HCT116 (cell line): ENCODE measurements at regions not wholly inside any gene's neighbourhood (a gene's known extent, or its start where the extent isn't known, plus 50 kb on each side); places are given as distances from the start of the nearest gene placed in this dataset.

Experiments
- ATAC-seq: fragments of 200-7000 bp; cut with Tn5 transposase; 2 replicates; pipeline ENCODE4 v1.9.1; 2020; ENCODE audit warnings: mild to moderate bottlenecking, moderate library complexity
- BruUV-seq: library from RNA; stranded (reverse); fragments of 400-500 nt; replicated peaks from 2 replicates; lab custom pipeline; 2021; lab: Mats Ljungman, UMichigan
- CTCF ChIA-PET: fragments of 300-600 bp; sonication (Branson Sonifier 250); formaldehyde crosslinking; loops from one replicate; lab custom pipeline; 2021; ENCODE audit warnings: antibody characterized with exemption; lab: Charles Lee
- POLR2A ChIA-PET: fragments of 300-600, 350-600 bp; sonication (Branson Sonifier 250); formaldehyde crosslinking; loops from one replicate; lab custom pipeline; 2021; ENCODE audit warnings: antibody characterized with exemption; lab: Charles Lee
- RAD21 ChIA-PET, 2 experiments: fragments of 300-600 bp; sonication (Branson Sonifier 250); formaldehyde crosslinking; loops; one replicate each; lab custom pipeline; 2023; ENCODE audit warnings: low total read pairs in 2 of 2; ENCODE audit not compliant: uncharacterized antibody in 2 of 2, unreplicated experiment in 2 of 2, low non-redundant PET in 1 of 2; lab: Charles Lee
- DNase-seq: peaks from one replicate; pipeline ENCODE4 v3.0.0-alpha.2; 2010; ENCODE audit warnings: low read depth, low spot score
- H2AFZ ChIP-seq: fragments of 200-600 bp; shearing (Covaris generic), sonication (generic); 2 replicates; pipeline ENCODE4 v1.6.1; 2017; ENCODE audit warnings: low read depth, mixed run types, mixed read lengths, antibody characterized with exemption, low read length; ENCODE audit not compliant: poor library complexity, severe bottlenecking
- H3K27ac ChIP-seq: 2 replicates; pipeline ENCODE4 v1.5.1; 2012; ENCODE audit warnings: low read depth, low read length
- H3K27me3 ChIP-seq: fragments of 200-600 bp; sonication (generic); 2 replicates; pipeline ENCODE4 v1.6.1; 2016; ENCODE audit warnings: mixed run types, low read length, mixed read lengths; ENCODE audit not compliant: insufficient read depth
- H3K36me3 ChIP-seq, 2 experiments: fragments of 200-500 bp in 1 of 2; fragments of 200-600 bp in 1 of 2; sonication (Bioruptor generic) in 1 of 2; sonication (generic) in 1 of 2; 2 replicates each; pipeline versions ENCODE4 v1.5.1 to v1.6.1; 2014 to 2016; ENCODE audit warnings: low read length in 2 of 2, inconsistent platforms in 1 of 2, mixed read lengths in 1 of 2, mixed run types in 1 of 2; ENCODE audit not compliant: insufficient read depth in 2 of 2, control insufficient read depth in 1 of 2
- H3K4me1 ChIP-seq, 2 experiments: fragments of 200-600 bp in 1 of 2; sonication (generic) in 1 of 2; 2 replicates each; pipeline versions ENCODE4 v1.5.1 to v1.6.1; 2012 to 2017; ENCODE audit warnings: low read length in 2 of 2, inconsistent platforms in 1 of 2, mild to moderate bottlenecking in 1 of 2, mixed read lengths in 1 of 2, mixed run types in 1 of 2, moderate library complexity in 1 of 2; ENCODE audit not compliant: insufficient read depth in 2 of 2, control insufficient read depth in 1 of 2
- H3K4me2 ChIP-seq: fragments of 200-600 bp; sonication (generic); 2 replicates; pipeline ENCODE4 v1.6.1; 2017; ENCODE audit warnings: mixed run types, low read length, mixed read lengths
- H3K4me3 ChIP-seq, 2 experiments: fragments of 200-600 bp in 1 of 2; sonication (generic) in 1 of 2; replicated peaks in 1 of 2; 2 replicates each; pipeline ENCODE4 v1.5.1; 2011 to 2016; ENCODE audit warnings: low read length in 2 of 2, control low read depth in 1 of 2, low read depth in 1 of 2, mild to moderate bottlenecking in 1 of 2, mixed read lengths in 1 of 2, mixed run types in 1 of 2
- H3K79me2 ChIP-seq: fragments of 200-600 bp; sonication (generic); 2 replicates; pipeline ENCODE4 v1.6.1; 2017; ENCODE audit warnings: mild to moderate bottlenecking, mixed run types, low read length, moderate library complexity, mixed read lengths; ENCODE audit not compliant: insufficient read depth
- H3K9ac ChIP-seq: fragments of 200-600 bp; sonication (generic); 2 replicates; pipeline ENCODE4 v1.6.1; 2016; ENCODE audit warnings: low read length, mixed read lengths
- H3K9me2 ChIP-seq: fragments of 200-600 bp; sonication (generic), shearing (Covaris generic); 2 replicates; pipeline ENCODE4 v1.6.1; 2017; ENCODE audit warnings: mixed run types, mild to moderate bottlenecking, moderate library complexity; ENCODE audit not compliant: insufficient read depth
- H3K9me3 ChIP-seq, 2 experiments: fragments of 200-500 bp in 1 of 2; fragments of 200-600 bp in 1 of 2; sonication (Bioruptor generic) in 1 of 2; sonication (generic) in 1 of 2; 2 replicates each; pipeline ENCODE4 v1.6.1; 2014 to 2017; ENCODE audit warnings: low read length in 2 of 2, mixed read lengths in 2 of 2, inconsistent platforms in 1 of 2, low read depth in 1 of 2, mild to moderate bottlenecking in 1 of 2, mixed run types in 1 of 2, moderate library complexity in 1 of 2; ENCODE audit not compliant: control insufficient read depth in 1 of 2, insufficient read depth in 1 of 2
- H4K20me1 ChIP-seq: fragments of 200-600 bp; sonication (generic), shearing (Covaris generic); 2 replicates; pipeline ENCODE4 v1.6.1; 2017; ENCODE audit warnings: mixed run types, mild to moderate bottlenecking, moderate library complexity; ENCODE audit not compliant: insufficient read depth
- CBX3 ChIP-seq: IDR thresholded peaks from 2 replicates; pipeline ENCODE4 v1.6.1; 2012; ENCODE audit warnings: low read depth
- CEBPB ChIP-seq: IDR thresholded peaks from 2 replicates; pipeline ENCODE4 v1.6.1; 2012; ENCODE audit warnings: low read depth
- CTCF ChIP-seq, 3 experiments: fragments of 200-600 bp in 1 of 3; sonication (generic) in 1 of 3; IDR thresholded peaks in 2 of 3; conservative IDR thresholded peaks in 1 of 3; 2 replicates each; pipeline ENCODE4 v1.5.1; 2012 to 2017; ENCODE audit warnings: low read depth in 2 of 3, low read length in 2 of 3, antibody characterized with exemption in 1 of 3, borderline replicate concordance in 1 of 3, control low read depth in 1 of 3, mild to moderate bottlenecking in 1 of 3, mixed read lengths in 1 of 3, mixed run types in 1 of 3, moderate library complexity in 1 of 3; ENCODE audit not compliant: insufficient read depth in 1 of 3
- EZH2phosphoT487 ChIP-seq: fragments of 200-600 bp; IDR thresholded peaks from 2 replicates; pipeline ENCODE4 v1.6.1; 2018; ENCODE audit warnings: antibody characterized with exemption, borderline replicate concordance
- FOSL1 ChIP-seq: IDR thresholded peaks from 2 replicates; pipeline ENCODE4 v1.6.1; 2012; ENCODE audit warnings: low read depth
- JUND ChIP-seq: IDR thresholded peaks from 2 replicates; pipeline ENCODE4 v1.6.1; 2012
- MAX ChIP-seq: IDR thresholded peaks from 2 replicates; pipeline ENCODE4 v1.6.1; 2012
- RAD21 ChIP-seq: IDR thresholded peaks from 2 replicates; pipeline ENCODE4 v1.6.1; 2012; ENCODE audit warnings: low read depth, mild to moderate bottlenecking
- REST ChIP-seq: IDR thresholded peaks from 2 replicates; pipeline ENCODE4 v1.6.1; 2012; ENCODE audit warnings: low read depth
- SIN3A ChIP-seq: IDR thresholded peaks from 2 replicates; pipeline ENCODE4 v1.6.1; 2012; ENCODE audit warnings: low read depth
- SRF ChIP-seq: IDR thresholded peaks from 2 replicates; pipeline ENCODE4 v1.6.1; 2012; ENCODE audit warnings: low read depth
- ZFX ChIP-seq: fragments of 450-650 bp; IDR thresholded peaks from 2 replicates; pipeline ENCODE4 v1.6.1; 2017
- ZNF274 ChIP-seq: fragments of 200-500 bp; sonication (Bioruptor generic); IDR thresholded peaks from 2 replicates; pipeline ENCODE4 v1.6.1; 2014; ENCODE audit warnings: mild to moderate bottlenecking, low read depth, low read length, inconsistent platforms
- intact Hi-C: fragments of 100-400 bp; cut with micrococcal nuclease; formaldehyde crosslinking; loops from 2 replicates; pipeline ENCODE4 v1.10.0; 2022

GRCh38 chr7:36795451-36796021 lies 71.2 kb upstream of the AOAH start:
- no TSS peak for BruUV-seq
- H3K27me3 ChIP-seq: 0 out of 2 replicates have a peak, but pooled peaks cover 2% of the 10 kb centered on the region

More at GRCh38 chr7:36795451-36796021, 71.2 kb upstream of the AOAH start:
- no peak overlapping the region for H3K9ac ChIP-seq
- TF ChIP-seq CTCF (IDR thresholded peaks at IDR 0.05 in 2 of 3, conservative IDR thresholded peaks at IDR 0.05 in 1 of 3; ENCODE audit: borderline replicate concordance in 1 of 3, insufficient read depth in 1 of 3, low read depth in 2 of 3, low read length in 2 of 3) (no peak), EZH2phosphoT487 (no peak), SRF (no peak), ZNF274 (no peak), CBX3 (no peak), FOSL1 (no peak), REST (no peak), RAD21 (no peak), CEBPB (no peak), JUND (no peak), SIN3A (no peak), MAX (no peak), ZFX (no peak)
- no peaks in the 10 kb centered on the region for H3K9me2 ChIP-seq
- ChIA-PET RAD21 (no interaction called here), CTCF (interaction anchor here (1.3 kb wide), 1 partner anchor 172 kb away, joined by 4 read pairs; no protein-coding TSS in a partner anchor), POLR2A (no interaction called here)
- H4K20me1 ChIP-seq: no peaks in the 10 kb centered on the region
- no peak overlapping the region for H2AFZ ChIP-seq
- H3K4me3 ChIP-seq: no peak overlapping the region
- no peaks in the 10 kb centered on the region for H3K9me3 ChIP-seq
- H3K79me2 ChIP-seq: no peaks in the 10 kb centered on the region
- intact Hi-C loops: no loop called here
- no peaks in the 10 kb centered on the region for H3K36me3 ChIP-seq
- H3K4me2 ChIP-seq: no peak overlapping the region
- ATAC-seq: no peak
- DNase-seq: no peak
- H3K4me1 ChIP-seq: no peaks in the 10 kb centered on the region
- no peak overlapping the region for H3K27ac ChIP-seq
